ENCODE measurements at regions not wholly inside any gene's neighbourhood (a gene's known extent, or its start where the extent isn't known, plus 50 kb on each side); places are given as distances from the start of the nearest gene placed in this dataset.

GRCh38 chr5:53364061-53364460 lies 116.4 kb upstream of the FST start:
- Mint-ChIP-seq H3K27me3 (no peaks in the 10 kb centered on the region), H3K27ac (no peak overlapping the region), H3K36me3 (no peaks in the 10 kb centered on the region), H3K4me3 (no peak overlapping the region), H3K9me3 (peaks cover 2% of the 10 kb centered on the region), H3K4me1 (no peaks in the 10 kb centered on the region)
- CTCF ChIA-PET, result interaction anchor here (0.7 kb wide), 1 partner anchor 864 kb away, joined by 3 read pairs; no protein-coding TSS in a partner anchor
- DNase-seq, result no peak

DNA sequence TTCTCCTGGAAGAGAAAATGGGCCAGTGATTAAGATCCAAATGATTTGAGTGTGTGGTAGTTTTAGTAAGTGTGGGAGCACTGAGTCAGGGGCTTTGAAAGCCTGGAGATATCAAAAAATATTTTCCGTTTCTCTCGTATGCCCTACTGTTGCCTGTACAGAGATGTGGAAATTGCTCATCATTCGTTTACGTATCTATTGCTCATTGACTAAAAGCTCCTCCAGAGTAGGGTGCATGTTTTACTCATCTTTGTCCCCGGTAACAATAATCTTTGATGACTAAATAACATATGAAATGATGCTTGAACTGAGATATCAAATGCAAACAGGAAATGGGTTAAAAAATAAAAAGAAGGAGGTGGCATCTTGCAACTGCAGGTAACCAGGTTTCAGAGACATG lies 114.2 kb upstream of the FST start:
- CTCF ChIA-PET, result no interaction called here

DNA sequence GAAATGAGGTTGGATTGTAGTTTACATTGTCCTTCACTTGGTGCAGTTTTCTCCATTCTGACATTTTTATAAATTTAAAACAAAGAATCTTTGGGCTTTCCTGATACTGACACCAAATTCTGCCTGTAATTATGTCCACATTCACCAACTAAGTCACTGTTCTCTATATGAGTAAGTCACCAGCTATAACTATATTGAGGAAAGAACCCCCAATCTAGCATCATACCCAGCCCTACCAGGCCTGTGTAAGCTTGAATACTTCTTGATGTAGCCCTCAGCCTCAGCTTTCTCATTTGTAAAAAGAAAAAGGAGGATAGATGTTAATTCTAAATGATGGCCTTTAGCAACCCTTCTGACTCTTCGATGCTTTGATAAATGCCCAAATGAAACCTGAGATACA lies 112.7 kb upstream of the FST start:
- no peaks in the 10 kb centered on the region for H3K4me1 Mint-ChIP-seq
- H3K4me3 Mint-ChIP-seq, result no peak overlapping the region
- H3K9me3 Mint-ChIP-seq, result peaks cover 2% of the 10 kb centered on the region
- DNase-seq, result no peak
- CTCF ChIA-PET, result no interaction called here
- H3K36me3 Mint-ChIP-seq, result no peaks in the 10 kb centered on the region
- H3K27ac Mint-ChIP-seq, result no peak overlapping the region
- no peaks in the 10 kb centered on the region for H3K27me3 Mint-ChIP-seq

More for the DNA sequence above, 114.2 kb upstream of the FST start:
- no peak overlapping the region for H3K4me3 Mint-ChIP-seq
- no peaks in the 10 kb centered on the region for H3K36me3 Mint-ChIP-seq
- DNase-seq, result no peak
- no peaks in the 10 kb centered on the region for H3K27me3 Mint-ChIP-seq
- no peak overlapping the region for H3K27ac Mint-ChIP-seq
- H3K9me3 Mint-ChIP-seq, result peaks cover 2% of the 10 kb centered on the region
- H3K4me1 Mint-ChIP-seq, result no peaks in the 10 kb centered on the region

DNA sequence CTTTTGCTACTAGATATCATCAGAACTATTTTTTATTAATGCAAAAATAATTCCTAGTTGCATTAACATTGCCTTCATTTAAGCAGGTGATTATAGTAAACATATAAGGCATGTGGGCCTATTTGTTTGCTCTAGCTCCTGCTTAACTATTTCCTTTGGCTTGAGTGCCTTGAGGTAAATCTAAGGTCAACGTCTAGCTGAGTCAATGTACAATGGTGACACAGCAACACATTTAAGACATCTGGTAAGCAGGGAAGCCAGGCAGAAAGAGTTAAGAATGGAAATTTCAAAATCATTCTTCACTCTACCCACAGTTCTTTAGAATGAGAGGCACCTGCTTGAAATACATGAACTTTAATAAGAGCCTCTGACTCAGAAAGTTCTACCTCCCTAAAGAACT lies 111.9 kb upstream of the FST start:
- Mint-ChIP-seq H3K9me3 (peaks cover 2% of the 10 kb centered on the region), H3K4me3 (no peak overlapping the region), H3K27ac (no peak overlapping the region), H3K4me1 (no peaks in the 10 kb centered on the region), H3K27me3 (no peaks in the 10 kb centered on the region), H3K36me3 (no peaks in the 10 kb centered on the region)
- CTCF ChIA-PET, result no interaction called here
- DNase-seq, result no peak

DNA sequence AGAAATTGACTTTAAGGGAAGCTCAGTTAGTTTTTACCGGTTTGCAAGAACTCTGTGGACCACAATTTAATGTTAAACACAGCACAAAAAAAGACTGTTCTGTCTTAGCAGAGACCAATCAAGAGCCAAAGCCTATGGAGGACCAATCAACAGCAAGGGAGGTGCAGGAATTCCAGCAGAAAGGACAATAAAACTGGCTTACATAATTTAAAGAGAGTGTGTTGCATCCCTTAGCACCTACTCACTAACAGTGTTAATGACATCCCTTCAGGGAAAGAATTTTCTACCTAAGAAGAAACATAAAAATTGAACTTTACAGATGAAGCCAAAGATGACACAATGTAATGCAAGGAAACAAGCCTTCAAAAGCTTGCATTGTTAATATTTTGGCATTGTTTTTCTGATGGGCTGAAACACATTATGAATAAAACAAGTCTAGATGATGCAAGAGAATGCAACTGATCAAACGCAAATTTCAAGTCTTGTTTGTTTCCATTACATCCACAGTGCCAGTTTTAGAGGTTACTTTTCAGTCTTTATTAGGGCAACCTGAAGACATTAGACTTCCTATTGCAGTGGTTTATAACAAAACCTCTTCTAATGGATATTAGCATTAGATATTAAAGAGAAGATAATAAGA lies 111.3 kb upstream of the FST start:
- Mint-ChIP-seq H3K27me3 (no peaks in the 10 kb centered on the region), H3K27ac (no peak overlapping the region), H3K36me3 (no peaks in the 10 kb centered on the region), H3K9me3 (peaks cover 2% of the 10 kb centered on the region), H3K4me3 (no peak overlapping the region), H3K4me1 (no peaks in the 10 kb centered on the region)
- CTCF ChIA-PET, result no interaction called here
- no peak for DNase-seq

DNA sequence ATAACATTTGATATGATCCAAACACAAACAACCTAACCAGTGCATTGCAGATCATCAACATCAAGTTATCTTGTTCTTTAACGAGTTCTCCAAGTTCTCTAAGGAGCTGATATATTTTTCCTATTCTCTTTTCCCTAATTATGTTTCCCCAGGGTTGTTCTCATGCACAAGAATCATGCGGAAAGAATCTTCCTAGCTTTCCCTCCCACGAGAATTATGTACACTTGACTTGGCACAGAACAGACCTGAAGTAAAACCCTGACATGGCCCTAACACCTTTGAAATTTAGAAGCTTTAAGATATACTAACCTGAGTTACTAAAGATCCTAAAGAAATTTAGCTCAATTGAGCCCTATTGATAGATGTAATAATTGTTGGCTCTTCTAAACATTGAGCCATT lies 110.7 kb upstream of the FST start:
- no peaks in the 10 kb centered on the region for H3K36me3 Mint-ChIP-seq
- H3K27me3 Mint-ChIP-seq, result no peaks in the 10 kb centered on the region
- CTCF ChIA-PET, result no interaction called here
- H3K4me1 Mint-ChIP-seq, result no peaks in the 10 kb centered on the region
- H3K9me3 Mint-ChIP-seq, result peaks cover 2% of the 10 kb centered on the region
- H3K27ac Mint-ChIP-seq, result no peak overlapping the region
- H3K4me3 Mint-ChIP-seq, result no peak overlapping the region
- DNase-seq, result no peak

DNA sequence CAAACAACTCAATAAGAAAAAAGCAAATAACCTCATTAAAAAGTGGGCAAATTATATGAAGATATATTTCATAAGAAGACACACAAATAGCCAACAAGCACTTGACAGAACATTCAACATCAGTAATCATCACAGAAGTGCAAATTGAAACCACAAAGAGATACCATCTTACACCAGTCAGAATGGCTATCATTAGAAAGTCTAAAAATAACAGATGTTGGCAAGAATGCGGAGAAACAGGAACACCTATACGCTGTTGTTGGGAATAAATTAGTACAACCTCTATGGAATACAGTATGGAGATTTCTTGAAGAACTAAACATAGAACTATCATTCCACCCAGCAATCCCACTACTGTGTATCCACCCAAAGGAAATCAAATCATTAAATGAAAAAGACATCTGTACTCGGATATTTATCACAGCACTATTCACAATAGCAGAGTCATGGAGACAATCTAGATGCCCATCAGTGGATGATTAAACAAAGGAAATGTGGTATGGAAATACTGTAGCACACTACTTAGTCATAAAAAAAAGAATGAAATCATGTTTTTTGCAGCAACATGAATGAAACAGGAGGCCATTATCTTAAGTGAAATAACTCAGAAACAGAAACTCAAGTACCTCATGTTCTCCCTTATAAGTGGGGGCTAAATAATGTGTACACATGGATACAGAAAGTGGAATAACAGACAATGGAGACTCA lies 106.8 kb upstream of the FST start:
- Mint-ChIP-seq H3K27ac (no peak overlapping the region), H3K27me3 (peaks cover 4% of the 10 kb centered on the region), H3K4me3 (no peak overlapping the region), H3K36me3 (no peaks in the 10 kb centered on the region), H3K4me1 (no peaks in the 10 kb centered on the region), H3K9me3 (no peaks in the 10 kb centered on the region)
- no peak for DNase-seq
- CTCF ChIA-PET, result no interaction called here

GRCh38 chr5:53376853-53377252 lies 103.6 kb upstream of the FST start:
- peaks cover 4% of the 10 kb centered on the region for H3K27me3 Mint-ChIP-seq
- no peaks in the 10 kb centered on the region for H3K4me1 Mint-ChIP-seq
- CTCF ChIA-PET, result no interaction called here
- no peak overlapping the region for H3K27ac Mint-ChIP-seq
- H3K9me3 Mint-ChIP-seq, result no peaks in the 10 kb centered on the region
- no peak overlapping the region for H3K4me3 Mint-ChIP-seq
- H3K36me3 Mint-ChIP-seq, result no peaks in the 10 kb centered on the region
- no peak for DNase-seq

- no peaks in the 10 kb centered on the region for H3K9me3 Mint-ChIP-seq
- CTCF ChIA-PET, result no interaction called here
- H3K4me1 Mint-ChIP-seq, result no peaks in the 10 kb centered on the region
- no peak for DNase-seq
- H3K36me3 Mint-ChIP-seq, result no peaks in the 10 kb centered on the region
- H3K27ac Mint-ChIP-seq, result no peak overlapping the region
- H3K27me3 Mint-ChIP-seq, result peaks cover 4% of the 10 kb centered on the region
- no peak overlapping the region for H3K4me3 Mint-ChIP-seq
Observed at GRCh38 chr5:53378190-53378589, 102.2 kb upstream of the FST start.

GRCh38 chr5:53378590-53379247 lies 101.7 kb upstream of the FST start:
- Mint-ChIP-seq H3K27ac (no peak overlapping the region), H3K4me1 (no peaks in the 10 kb centered on the region), H3K27me3 (peaks cover 4% of the 10 kb centered on the region), H3K36me3 (no peaks in the 10 kb centered on the region), H3K4me3 (no peak overlapping the region), H3K9me3 (no peaks in the 10 kb centered on the region)
- DNase-seq, result no peak
- CTCF ChIA-PET, result no interaction called here

- H3K4me1 Mint-ChIP-seq, result no peaks in the 10 kb centered on the region
- no peaks in the 10 kb centered on the region for H3K36me3 Mint-ChIP-seq
- H3K4me3 Mint-ChIP-seq, result no peak overlapping the region
- no peak for DNase-seq
- CTCF ChIA-PET, result no interaction called here
- H3K9me3 Mint-ChIP-seq, result peaks cover 2% of the 10 kb centered on the region
- H3K27ac Mint-ChIP-seq, result no peak overlapping the region
- H3K27me3 Mint-ChIP-seq, result no peaks in the 10 kb centered on the region
Observed at GRCh38 chr5:53386341-53386740, 94.1 kb upstream of the FST start.

DNA sequence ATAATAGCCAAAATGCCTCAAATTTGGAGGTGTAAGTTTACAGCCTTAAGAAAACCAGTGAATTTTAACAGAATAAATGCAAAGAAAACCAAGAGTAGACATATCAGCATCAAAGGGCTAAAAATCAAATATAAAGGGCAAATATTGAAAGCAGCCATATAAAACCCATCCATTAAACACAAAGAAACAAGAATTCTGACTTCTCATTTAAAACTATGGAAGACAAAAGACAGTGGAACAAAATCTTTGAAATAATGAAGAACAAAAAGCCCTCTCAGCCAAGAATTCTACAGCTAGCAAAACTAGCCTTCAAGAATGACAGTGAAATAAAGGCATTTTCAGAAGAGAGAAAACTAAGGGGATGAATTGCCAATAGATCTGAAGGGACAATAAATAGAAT lies 91.3 kb upstream of the FST start:
- no peak for DNase-seq
- Mint-ChIP-seq H3K4me3 (no peak overlapping the region), H3K36me3 (no peaks in the 10 kb centered on the region), H3K9me3 (peaks cover 2% of the 10 kb centered on the region), H3K27ac (no peak overlapping the region), H3K4me1 (no peaks in the 10 kb centered on the region), H3K27me3 (no peaks in the 10 kb centered on the region)
- CTCF ChIA-PET, result no interaction called here

- no peak overlapping the region for H3K4me3 Mint-ChIP-seq
- H3K4me1 Mint-ChIP-seq, result no peaks in the 10 kb centered on the region
- peaks cover 3% of the 10 kb centered on the region for H3K27me3 Mint-ChIP-seq
- DNase-seq, result no peak
- CTCF ChIA-PET, result no interaction called here
- H3K36me3 Mint-ChIP-seq, result no peaks in the 10 kb centered on the region
- H3K9me3 Mint-ChIP-seq, result peaks cover 2% of the 10 kb centered on the region
- H3K27ac Mint-ChIP-seq, result no peak overlapping the region
Observed at GRCh38 chr5:53392073-53392472, 88.4 kb upstream of the FST start.

- no peak for DNase-seq
- H3K4me1 Mint-ChIP-seq, result no peaks in the 10 kb centered on the region
- H3K4me3 Mint-ChIP-seq, result no peak overlapping the region
- no peaks in the 10 kb centered on the region for H3K9me3 Mint-ChIP-seq
- peaks cover 9% of the 10 kb centered on the region for H3K27me3 Mint-ChIP-seq
- H3K36me3 Mint-ChIP-seq, result no peaks in the 10 kb centered on the region
- CTCF ChIA-PET, result no interaction called here
- H3K27ac Mint-ChIP-seq, result no peak overlapping the region
Observed at GRCh38 chr5:53394808-53395207, 85.6 kb upstream of the FST start.

- H3K27me3 Mint-ChIP-seq, result peaks cover 13% of the 10 kb centered on the region
- no peaks in the 10 kb centered on the region for H3K36me3 Mint-ChIP-seq
- H3K4me1 Mint-ChIP-seq, result no peaks in the 10 kb centered on the region
- no peak overlapping the region for H3K4me3 Mint-ChIP-seq
- H3K9me3 Mint-ChIP-seq, result no peaks in the 10 kb centered on the region
- CTCF ChIA-PET, result no interaction called here
- no peak overlapping the region for H3K27ac Mint-ChIP-seq
- DNase-seq, result no peak
Observed at GRCh38 chr5:53397141-53397757, 83.2 kb upstream of the FST start.

All from activated naive CD4-positive, alpha-beta T cell treated with anti-CD3 and anti-CD28 coated beads, Interleukin-2, amount 10 ng/mL, durations not matched to agents 7 days and 5 days (primary cell).